HG02610 (cell line): ENCODE measurements at regions not wholly inside any gene's neighbourhood (a gene's known extent, or its start where the extent isn't known, plus 50 kb on each side); places are given as distances from the start of the nearest gene placed in this dataset.

ENCODE experiments used
- ATAC-seq: cut with Tn5 transposase; IDR thresholded peaks from one replicate; pipeline ENCODE4 v1.9.1; 2021; ENCODE audit warnings: mild to moderate bottlenecking, moderate library complexity; ENCODE audit not compliant: unreplicated experiment

DNA sequence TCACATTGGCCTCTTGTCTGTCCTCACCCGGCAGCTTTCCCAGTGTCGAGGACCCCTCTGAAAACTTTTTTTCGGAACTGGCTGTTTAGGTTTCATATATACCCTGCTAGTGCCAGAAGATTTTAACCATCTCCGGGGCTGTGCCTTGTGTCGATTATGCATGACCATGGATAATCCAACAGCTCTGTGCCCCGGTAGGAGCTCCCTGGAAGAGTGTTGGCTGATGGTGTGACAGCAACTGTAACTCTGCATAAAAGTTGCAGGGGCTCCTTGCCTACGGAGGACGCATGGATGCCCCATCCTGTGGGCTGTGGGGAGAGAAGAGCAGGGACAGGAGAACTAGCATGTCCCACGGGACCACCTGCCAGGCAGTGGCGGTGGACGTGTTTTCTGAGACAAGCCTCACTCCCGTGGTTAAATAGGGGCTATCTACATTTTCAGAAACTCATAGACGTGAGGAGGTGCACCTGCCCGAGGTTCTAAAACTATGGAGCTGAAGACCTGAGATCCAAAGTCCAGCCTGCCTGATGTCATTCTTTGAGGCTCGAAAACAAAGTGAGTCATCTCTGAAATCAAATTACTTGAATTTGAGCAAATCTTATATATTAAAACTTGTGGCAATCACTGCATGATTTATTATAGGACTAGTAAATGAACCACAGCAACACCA is 437.2 kb upstream of the HS6ST1 start:
- no peak for ATAC-seq

DNA sequence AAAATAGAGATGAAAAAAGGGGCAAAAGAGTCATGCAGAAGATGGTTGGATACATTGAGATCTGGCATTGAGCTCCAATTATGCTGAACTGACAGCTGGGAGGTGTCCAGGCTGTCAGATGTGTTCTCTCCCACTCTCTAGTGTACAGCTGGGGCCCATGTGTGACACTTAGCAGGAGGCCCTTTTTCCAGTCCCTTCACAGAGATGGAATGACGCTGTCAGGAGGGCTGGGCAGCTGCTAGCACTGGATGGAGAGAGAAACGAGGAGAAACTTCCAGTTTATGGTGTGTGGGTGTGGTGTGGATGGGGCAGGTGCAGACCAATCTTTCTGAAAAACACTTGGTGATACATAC is 437.7 kb upstream of the HS6ST1 start:
- ATAC-seq = no peak

DNA sequence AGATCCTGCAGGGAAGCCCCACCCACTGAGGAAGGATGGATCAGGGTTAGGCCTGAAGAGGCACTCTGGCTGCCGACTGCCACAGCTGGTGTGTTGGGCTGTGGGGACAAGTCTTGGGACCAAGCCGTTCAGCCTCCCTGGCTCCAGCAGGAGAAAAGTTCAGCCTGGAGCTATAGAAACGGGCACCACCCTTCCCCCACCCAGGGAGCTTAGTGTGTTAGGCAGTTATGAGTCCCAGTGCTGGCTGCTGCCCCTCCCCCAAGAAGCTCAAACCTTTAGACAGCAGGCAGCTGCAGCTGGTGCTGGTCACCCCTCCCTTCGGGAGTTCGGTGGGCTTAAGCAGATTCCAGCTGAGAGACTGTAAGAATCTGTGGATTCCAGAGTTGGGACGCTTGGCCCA is 447.1 kb upstream of the HS6ST1 start:
- ATAC-seq = no peak

DNA sequence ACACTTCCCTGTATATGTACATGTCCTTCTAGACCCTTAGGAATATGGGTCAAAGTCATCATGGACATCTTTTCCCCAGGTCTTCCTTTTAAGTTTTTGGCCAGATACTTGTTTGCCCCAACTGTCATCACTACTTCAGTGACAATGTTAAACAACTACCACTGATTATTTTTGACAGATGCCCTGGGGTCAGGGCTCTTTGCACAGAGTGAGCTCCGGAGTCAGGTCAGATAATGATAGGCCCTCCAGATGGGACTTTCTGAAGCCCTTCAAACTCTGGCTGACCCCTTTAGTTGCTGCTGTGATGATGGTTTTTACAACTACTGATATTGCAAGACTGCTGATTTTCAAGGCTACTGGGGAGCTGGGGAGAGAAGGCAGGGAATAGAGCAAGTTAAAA is 449.4 kb upstream of the HS6ST1 start:
- ATAC-seq = no peak

DNA sequence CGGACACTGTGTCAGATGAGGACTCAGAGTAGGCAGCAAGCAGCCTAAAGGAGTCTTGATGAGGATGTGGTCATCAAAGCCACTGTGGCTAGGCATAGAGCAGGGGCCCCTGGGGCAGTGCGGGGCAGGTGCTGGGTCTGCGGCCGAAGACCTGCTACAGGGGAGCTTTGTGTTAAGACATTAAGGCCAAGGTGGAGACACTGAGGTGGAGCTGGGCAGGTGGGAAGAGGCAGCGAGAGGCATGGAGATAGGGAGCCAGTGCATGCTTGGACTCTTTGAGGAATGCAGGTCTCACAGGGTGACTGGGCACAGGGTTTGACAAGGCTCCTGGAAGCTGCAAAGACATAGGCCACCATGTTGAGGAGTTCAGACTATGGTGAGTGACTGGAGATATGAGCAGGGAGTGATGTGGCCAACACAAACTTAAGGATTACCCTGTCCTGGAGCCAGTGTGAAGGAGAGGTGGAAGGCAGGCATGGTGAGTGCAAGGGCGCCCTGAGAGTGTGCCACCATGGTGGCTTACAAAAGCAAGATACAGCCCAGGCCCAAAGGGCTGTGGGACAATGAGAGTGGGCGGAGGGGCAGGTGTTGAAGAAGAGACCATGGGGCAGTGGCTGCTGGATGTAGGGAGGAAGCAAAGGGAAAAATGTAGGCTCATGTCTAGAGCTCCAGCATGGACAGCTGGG is 450.9 kb upstream of the HS6ST1 start:
- no peak for ATAC-seq

DNA sequence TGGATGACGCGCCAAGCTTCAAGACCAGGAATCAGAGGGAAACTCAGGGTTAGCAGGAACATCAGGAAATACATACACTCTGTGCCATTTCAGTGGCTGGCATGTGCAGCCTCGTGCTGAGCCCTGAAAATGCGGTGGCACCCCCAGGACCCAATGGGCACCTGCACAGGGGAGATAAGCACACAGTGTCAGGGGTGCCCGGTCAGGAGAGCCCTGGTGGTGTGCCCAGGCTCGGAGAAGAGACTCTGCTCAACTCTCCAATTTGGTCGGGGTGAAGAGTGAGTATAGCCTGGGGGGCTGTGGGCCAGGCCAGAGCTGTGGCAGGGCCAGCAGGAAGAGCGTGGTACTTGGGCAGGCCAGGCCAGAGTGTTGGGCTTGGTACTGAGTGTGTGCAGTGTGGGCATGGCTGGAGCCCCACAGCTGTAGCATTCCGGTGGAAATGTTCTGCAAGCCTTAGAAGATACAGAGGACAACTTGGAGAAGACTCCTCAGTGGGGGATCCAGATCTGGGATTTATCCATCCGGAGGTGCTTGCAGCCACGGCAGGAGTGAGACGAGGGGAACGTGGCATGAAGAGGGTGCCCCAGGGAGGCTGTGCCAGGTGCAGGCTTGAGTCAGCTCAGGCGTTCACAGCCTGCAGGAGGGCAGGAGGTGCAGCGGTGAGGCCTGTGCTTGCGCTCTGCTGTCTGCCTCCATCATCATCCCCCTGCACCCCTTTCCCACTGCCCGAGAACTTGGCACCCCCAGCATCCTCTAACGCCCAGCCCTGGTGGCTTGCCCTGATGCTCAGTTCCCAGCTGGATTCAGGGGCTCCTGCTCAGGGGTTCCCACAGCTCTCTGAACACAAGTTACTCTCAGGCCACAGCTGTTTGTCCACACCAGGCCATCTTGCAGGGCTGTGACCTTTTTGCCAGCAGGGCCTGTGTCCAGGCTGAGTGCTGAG is 451.7 kb upstream of the HS6ST1 start:
- no peak for ATAC-seq

DNA sequence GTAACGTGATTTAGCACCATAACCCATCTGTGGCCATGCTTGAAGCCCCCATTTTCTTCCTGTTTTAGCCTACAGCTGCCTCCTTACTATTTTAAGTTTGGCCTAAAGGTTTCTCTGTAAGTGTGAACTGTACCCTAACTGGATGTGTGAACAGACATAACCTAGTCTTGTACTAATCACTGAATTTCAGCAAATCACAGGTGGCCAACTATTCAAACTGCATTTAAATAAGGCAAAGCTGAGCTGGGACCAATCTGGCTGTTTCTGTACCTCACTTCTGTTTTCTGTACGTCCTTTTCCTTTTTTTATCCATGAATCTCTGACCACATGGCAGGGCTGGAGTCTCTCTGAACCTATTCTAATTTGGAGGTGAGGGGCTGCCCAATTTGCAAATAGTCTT is 452.7 kb upstream of the HS6ST1 start:
- ATAC-seq = no peak

DNA sequence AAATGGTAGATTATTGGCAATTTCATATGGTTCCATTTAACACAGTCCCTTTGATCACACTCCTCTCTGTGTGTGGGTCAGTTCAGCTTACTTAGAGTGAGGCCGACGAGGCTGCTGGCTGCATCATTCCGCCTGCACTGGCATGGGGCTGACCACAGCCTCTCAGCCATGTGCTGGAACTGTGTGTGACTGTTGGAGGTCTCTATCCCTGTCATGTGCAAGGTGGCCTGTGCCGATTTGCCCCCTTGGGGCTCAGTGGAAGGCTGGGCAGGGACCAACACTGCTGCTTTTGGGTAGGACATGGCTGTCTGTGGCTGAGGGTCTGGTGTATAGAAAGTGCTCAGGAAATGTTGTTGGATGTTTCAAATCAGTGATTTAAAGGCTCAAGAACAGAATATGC is 454.0 kb upstream of the HS6ST1 start:
- no peak for ATAC-seq

DNA sequence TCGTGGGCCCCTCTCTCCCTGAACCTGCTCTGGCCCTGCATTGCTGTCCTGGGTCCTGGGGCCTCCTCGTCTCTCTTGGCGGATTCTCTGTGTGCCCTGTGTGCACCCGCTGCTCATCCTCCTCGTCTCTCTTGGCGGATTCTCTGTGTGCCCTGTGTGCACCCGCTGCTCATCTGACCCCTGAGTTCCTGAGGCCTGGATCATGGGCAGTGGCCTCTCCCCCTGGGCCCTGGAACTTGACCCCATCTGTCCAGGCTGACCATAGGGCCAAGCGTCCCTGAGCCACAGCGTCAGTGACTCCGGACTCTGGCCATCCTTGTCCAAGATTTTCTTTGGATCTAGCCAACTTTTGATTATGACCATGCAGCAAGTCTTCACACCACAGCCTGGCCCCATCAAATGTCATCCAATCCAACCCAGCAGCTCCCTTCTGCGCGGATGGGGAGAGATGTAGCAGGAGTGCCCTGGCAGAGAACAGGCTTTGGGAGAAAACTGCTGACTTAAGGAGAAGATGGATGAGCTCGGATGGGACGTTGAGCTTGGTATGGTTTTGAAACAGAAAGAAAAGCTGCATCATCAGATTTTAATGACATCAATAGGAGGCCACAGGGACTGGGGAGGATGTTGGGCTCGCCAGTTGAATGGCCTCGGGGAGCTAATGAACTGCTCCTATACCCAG is 455.1 kb upstream of the HS6ST1 start:
- no peak for ATAC-seq

DNA sequence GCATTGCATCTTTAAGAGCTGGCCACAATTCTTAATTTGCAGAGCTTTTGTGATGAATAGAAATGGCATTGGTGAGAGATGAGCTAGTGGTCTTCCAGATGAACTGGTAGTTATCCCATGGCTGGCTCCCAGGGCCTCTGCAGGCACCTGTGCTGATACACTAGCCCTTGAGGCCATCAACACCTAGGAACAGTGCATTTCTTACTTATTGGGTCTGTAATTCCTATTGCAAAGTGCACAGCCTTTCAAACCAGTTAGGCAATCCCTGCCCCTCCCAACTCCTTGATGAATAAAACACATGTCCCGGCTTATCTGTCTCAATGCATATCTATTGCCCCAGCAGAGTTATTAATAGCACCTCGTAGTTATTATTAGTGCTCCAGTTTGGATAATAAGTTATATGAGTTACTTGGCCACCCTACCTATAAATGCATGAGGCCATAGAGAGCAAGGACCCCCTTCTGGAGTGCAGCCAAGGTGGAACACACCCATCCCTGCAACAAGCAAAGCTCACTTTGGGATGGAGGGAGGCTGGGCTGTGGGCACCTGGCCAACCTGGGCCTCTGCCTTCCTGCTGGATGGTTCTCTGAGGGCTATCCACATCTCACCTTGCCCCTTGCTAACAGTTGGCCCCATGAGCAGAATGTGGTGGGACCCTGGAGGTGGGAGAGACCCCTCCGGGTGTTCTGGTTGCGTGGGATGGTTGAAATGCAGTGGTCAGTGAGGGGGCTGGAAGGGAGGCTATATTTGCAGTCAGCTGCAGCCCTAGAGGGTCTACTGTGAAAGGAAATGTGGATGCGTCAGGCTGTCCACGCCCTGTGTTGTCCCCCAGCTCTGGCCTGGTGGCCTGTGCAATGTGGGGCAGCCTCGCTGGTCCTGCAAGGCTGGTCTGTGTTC is 455.9 kb upstream of the HS6ST1 start:
- ATAC-seq = no peak

DNA sequence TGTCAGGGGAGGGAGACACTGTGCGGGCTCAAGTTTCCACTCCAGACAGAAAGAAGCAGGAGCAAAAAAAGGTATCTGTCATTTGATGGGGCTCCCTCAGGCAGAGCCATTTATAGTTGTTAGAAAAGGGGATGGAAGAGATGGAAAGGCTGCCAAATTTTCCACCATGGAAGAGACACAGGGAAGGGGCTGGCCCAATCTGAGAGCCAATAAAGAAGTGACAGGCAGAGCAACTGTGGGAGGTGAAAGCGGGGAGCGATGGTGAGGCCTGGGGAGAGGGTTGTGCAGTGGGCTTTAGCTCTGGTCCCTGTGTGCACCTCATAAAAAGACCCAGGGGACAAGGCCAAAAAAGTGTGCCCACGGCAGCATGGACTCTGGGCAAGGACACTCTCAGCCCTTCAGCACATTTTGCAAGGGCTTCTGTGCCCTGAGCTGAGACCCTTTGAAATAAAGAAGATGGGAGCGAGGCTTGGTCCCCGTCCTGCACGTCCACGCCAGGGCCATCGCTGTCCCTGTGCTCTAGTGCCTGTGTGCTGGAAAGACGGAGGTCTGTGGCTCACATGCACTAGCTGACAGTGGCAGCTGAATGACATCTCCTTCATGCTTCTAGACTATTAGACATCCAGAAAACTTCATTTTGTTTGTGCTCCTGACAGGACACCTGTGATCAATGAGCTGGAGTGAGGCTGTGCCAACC is 456.7 kb upstream of the HS6ST1 start:
- ATAC-seq = no peak

DNA sequence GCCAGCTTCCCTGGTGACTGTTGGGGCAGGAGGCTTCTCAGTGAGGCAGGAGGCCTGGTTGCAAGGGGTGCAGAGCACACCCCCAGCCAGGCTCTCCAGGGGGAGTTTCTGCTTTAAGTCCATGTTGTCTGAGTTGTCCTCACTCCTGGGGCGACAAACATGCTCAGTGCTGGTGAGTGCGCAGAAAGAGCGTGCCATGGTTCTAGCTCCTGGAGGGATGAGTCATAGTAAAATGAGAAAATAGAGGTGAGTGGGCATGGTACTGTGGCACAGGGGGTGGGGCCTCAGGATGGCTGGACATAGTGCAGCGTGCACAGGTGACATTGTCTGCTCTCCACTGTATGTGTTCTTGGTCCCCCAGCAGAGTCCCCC is 457.2 kb upstream of the HS6ST1 start:
- ATAC-seq = no peak

DNA sequence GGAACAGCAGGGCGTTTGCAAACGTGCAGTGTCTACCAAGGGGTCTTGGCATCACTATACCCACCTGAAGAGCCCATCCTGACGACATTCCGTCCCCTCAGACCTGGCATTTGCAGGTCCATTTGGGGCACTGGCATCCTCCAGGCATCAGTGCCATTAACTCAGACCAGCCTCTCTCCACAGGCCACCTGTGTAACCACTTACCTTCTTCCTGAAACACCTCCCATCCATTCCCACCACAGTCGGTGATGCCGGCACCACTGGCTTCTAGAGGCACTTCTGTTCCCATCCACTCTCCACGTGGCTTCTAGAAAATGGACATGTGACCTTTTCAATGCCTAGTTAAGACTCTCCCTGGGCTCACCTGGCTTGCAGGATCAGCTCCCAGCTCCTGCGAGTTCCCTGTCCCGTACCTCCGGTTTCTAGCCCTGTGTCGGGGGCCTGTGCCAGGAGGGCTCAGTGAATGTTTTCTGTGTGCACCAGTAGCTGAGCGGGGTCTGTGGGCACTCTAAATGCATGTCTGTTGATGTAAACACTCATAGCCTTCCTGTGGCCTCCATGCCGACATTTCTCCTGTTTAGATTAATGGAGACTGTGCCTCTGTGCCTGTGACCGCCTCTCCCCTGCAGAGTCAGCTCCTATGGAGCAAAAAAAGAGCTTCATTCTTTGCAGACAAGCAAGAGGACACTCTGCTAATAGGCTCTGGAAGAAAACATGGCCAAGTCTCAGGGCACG is 458.0 kb upstream of the HS6ST1 start:
- ATAC-seq = no peak

DNA sequence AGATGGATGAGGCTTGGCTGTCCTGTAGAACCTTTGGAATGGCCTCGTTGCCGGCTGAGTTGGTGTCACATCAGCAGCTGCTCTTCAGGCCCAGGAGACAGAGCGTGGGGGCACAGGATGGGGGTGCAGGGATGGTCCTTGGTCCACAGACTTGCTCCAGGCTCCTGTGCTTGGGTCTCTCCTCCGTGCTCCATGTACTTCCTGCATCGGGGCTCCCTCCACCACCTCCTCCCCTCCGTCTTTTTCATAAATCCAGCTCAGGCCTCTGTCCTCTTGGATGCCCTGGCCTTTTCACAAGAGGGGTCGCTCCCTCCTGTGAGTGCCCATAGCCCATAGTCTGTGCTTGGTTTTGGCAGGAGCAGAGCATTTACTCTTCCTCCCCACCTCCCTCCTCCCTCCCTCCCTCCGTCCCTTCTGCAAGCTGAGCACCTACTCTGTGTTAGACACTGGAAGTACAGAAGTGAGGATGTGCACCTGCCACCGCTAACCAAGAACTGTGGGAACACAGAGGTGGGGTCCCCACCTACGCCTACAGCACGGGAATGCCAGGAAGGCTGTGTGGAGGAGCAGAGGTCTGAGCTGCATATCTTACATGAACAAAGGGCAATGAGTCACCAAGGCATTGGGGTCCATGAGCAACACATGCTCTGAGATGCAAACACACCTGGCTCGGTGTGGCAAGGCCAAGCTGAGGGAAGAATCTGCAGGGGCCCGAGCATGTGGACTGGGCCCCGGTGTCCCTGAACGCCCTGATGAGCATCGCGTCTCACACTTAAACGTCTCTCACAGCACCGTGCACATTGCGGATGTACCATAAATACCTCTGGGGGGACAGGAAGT is 458.7 kb upstream of the HS6ST1 start:
- no peak for ATAC-seq

DNA sequence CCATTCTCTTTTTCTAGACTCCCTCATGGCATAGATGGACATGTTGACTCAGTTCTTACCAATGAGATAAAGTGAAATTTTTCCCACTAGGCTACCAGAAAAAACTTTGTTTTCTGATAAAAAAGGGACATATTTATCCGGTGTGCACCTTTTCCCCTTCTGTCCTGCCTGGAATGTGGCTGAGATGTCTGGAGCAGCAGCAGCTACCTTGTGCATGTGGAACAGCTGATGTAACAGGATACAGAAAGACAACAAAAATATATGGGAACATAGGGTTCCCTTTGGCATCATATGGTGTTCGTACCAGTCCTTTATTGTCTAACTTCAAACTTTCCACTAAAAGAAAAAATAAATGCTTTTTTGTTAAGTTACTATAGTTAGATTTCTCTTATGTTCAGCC is 460.2 kb upstream of the HS6ST1 start:
- no peak for ATAC-seq

DNA sequence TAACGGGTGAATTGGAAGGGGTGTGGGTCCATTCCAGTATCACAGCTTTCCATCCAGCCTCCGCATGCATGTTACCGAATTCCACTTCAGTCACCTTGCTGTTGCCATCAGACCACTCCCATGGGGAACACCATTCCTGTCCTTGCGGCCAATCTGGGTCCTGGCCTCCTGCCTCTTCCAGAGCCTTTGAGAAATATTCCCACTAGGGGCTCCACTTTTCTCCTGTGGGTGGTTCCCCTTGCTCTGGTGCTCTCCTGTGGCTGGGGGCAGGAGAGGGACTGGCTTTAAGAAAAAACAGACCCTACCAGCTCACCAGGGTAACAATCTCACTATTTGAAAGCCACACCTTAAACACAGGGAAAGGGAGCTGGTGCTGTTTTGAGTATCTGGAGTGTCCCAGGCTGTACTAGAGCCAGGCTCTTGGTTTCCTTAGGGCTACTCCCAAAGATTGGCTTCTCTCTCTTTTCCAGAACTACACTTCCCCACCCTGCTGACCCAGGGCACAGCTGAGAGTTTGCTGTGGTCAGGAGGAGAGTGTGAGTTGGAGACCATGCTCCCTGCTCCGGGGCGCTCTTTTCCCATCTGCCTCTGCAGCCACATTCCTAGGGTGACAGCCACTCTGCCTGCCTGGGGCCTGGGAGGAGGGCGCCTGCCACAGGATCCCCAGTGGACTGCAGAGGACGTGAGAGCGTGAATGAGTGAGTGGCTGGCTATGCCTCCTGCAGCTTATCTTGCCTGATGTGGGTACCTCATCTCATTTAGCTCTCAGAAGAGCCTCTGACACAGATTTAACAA is 460.8 kb upstream of the HS6ST1 start:
- no peak for ATAC-seq

DNA sequence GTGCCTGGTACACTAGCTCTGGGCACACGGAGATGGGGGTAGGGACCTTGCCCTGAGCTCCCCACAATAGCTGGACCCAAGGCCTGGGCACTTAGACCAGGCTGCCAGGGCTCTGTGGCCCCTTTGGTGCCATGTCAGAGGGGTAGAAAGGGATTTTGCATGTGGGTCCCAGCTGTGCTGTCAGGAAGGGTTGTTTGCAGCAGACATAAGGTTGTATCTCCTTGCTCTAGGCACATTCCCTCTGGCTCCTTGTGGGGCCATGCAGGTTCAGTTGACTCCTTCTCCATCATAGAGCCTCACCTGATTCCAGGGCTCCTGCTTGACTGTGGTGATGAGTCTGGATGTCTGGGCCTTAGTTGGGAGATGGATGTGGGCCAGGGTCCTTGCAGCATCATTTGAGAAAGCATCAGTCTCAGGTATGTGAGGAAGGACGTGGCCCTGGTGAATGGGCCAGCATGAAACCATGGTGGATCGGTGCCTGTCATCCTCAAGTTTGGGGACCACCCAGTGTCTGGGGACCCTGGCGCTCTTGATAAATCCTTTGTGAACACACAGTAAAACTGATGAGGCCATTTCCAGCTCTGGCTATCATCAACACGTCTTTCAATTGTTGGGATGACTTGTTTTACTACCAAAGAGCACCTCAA is 461.9 kb upstream of the HS6ST1 start:
- ATAC-seq = no peak
